ENCODE measurements at regions not wholly inside any gene's neighbourhood (a gene's known extent, or its start where the extent isn't known, plus 50 kb on each side); places are given as distances from the start of the nearest gene placed in this dataset.

DNA sequence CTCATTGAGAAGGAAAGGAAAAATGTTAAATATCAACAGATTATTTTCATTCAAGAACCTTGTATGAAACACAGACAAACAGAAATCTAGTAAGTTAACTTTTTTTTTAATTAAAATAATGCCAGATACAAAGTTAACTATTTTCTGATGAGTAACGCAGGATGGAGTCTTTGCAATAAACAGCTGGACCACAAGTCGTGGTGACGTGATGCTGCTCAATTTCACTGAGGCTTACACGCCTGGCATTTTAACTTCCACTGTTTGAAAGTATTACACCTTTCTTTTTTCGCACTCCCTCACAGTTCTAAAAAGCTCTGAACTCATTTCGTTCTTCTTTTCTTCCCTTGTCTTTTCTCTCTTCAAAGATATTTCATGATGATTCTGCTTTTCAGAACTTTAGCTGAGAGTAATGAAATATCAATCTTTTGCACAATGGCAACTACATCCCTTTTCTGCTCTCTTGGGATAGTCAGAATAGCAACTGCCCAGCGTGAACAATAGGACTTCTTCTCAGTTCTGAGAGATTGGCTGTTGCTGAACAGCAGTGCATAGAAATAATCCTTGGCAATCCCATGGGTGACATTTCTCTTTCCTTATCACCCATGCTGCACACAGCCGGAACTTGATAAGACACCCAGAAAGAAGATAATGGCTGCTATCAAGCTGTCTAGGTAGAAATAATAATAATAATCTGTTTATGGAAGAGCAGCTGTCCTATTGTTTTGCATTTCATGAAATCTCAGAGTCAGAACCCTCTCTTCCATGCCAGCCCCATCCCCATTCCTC, 160.5 kb downstream of the BTG1 start:
- Histone ChIP-seq H3K4me3 (replicated peaks; ENCODE audit: low read depth, low read length) (no peak overlapping the region), H3K36me3 (ENCODE audit: control insufficient read depth, insufficient read depth, low read length) (no peaks in the 10 kb centered on the region), H3K27me3 (replicated peaks; ENCODE audit: control insufficient read depth, insufficient read depth, low read length) (no peaks in the 10 kb centered on the region)
- TF ChIP-seq, protein P1, sequence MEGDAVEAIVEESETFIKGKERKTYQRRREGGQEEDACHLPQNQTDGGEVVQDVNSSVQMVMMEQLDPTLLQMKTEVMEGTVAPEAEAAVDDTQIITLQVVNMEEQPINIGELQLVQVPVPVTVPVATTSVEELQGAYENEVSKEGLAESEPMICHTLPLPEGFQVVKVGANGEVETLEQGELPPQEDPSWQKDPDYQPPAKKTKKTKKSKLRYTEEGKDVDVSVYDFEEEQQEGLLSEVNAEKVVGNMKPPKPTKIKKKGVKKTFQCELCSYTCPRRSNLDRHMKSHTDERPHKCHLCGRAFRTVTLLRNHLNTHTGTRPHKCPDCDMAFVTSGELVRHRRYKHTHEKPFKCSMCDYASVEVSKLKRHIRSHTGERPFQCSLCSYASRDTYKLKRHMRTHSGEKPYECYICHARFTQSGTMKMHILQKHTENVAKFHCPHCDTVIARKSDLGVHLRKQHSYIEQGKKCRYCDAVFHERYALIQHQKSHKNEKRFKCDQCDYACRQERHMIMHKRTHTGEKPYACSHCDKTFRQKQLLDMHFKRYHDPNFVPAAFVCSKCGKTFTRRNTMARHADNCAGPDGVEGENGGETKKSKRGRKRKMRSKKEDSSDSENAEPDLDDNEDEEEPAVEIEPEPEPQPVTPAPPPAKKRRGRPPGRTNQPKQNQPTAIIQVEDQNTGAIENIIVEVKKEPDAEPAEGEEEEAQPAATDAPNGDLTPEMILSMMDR (IDR thresholded peaks at IDR 0.05; ENCODE audit: insufficient read depth, low read length, poor library complexity, severe bottlenecking): no peak
- DNase-seq (ENCODE audit: extremely low read depth, insufficient read length): no peak

DNA sequence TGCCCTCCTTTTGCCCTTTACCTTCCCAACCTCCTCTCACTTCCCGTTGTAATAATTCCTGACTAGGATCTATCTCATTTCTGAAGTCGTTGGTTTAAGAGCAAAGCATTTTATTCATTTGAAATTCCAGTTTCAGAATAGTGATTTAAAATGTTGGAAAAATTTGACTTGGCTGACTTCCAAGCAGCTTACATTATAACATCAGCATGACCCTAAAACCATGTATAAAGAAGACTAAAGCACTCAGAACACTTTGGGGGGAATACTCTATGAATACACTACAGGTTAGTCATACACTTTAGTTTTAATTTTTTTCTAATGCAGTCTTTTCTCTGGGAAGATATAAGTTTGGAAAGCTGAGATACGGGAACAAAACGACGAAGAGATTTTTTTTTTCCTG, 161.1 kb downstream of the BTG1 start:
- H3K36me3 ChIP-seq (ENCODE audit: control insufficient read depth, insufficient read depth, low read length): no peaks in the 10 kb centered on the region
- H3K4me3 ChIP-seq (replicated peaks; ENCODE audit: low read depth, low read length): no peak overlapping the region
- DNase-seq (ENCODE audit: extremely low read depth, insufficient read length): no peak
- TF ChIP-seq, protein P1 (IDR thresholded peaks at IDR 0.05; ENCODE audit: insufficient read depth, low read length, poor library complexity, severe bottlenecking): no peak
- no peaks in the 10 kb centered on the region for H3K27me3 ChIP-seq (replicated peaks; ENCODE audit: control insufficient read depth, insufficient read depth, low read length)

DNA sequence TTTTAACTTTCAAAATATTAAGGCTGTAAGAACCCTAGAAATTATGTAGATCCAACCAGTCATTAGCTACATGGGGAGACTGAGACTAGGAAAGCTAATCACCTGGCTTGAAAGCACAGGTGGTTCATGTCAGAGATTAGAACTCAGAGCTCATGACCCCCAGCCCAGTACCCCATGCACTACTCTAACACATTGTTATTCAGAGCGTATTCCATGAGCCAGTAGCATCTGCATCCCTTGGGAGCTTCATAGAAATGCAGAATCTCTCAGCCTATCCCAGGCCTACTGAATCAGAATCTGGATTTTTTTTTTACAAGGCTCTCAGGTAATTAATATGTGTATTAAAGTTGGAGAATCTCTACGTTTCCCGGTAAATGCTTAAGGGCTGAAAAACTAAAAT, 161.7 kb downstream of the BTG1 start:
- no peak for DNase-seq (ENCODE audit: extremely low read depth, insufficient read length)
- TF ChIP-seq, protein P1 (IDR thresholded peaks at IDR 0.05; ENCODE audit: insufficient read depth, low read length, poor library complexity, severe bottlenecking): no peak
- no peak overlapping the region for H3K4me3 ChIP-seq (replicated peaks; ENCODE audit: low read depth, low read length)
- H3K27me3 ChIP-seq (replicated peaks; ENCODE audit: control insufficient read depth, insufficient read depth, low read length): no peaks in the 10 kb centered on the region
- H3K36me3 ChIP-seq (ENCODE audit: control insufficient read depth, insufficient read depth, low read length): no peaks in the 10 kb centered on the region

DNA sequence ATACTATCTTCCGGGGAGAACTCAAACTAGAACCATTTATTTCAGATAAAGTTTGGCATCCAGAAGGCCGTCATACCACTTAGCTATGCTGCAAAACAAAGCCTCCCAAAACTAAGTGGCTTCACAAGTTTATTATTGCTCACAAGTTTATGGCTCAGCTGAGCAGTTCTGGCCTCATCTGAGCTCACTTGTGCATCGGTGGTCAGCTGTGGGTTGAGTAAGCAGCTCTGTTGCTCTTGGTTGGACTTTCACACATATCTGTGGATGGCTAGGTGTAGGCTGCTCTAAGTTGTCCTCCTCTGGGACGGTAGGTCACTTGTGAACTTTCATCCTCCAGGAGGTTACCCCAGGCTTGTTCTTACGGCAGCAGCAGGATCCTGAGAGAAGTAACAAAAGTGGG, 162.7 kb downstream of the BTG1 start:
- TF ChIP-seq, protein P1 (IDR thresholded peaks at IDR 0.05; ENCODE audit: insufficient read depth, low read length, poor library complexity, severe bottlenecking): no peak
- Histone ChIP-seq H3K27me3 (replicated peaks; ENCODE audit: control insufficient read depth, insufficient read depth, low read length) (no peaks in the 10 kb centered on the region), H3K4me3 (replicated peaks; ENCODE audit: low read depth, low read length) (no peak overlapping the region), H3K36me3 (ENCODE audit: control insufficient read depth, insufficient read depth, low read length) (no peaks in the 10 kb centered on the region)
- DNase-seq (ENCODE audit: extremely low read depth, insufficient read length): no peak

DNA sequence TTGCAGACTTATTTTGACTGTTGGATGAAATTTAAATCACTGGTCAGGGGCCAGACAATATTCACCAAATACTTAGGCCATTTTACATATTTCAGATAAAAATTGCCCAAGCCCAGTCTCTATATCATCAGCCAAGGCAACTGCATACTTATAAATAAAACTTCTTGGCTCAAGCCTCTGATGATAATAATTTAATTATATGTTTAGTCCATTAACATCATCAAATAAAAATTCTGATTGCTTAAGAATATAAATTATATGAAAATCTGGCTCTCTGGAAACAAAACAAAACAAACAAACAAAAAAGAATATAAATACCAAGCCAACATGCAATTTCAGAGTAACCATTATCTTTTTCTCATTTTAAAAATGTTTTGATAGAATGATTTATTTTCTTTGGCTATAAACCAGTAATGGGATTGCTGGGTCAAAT, 165.2 kb downstream of the BTG1 start:
- Histone ChIP-seq H3K4me3 (replicated peaks; ENCODE audit: low read depth, low read length) (no peak overlapping the region), H3K36me3 (ENCODE audit: control insufficient read depth, insufficient read depth, low read length) (no peaks in the 10 kb centered on the region), H3K27me3 (replicated peaks; ENCODE audit: control insufficient read depth, insufficient read depth, low read length) (no peaks in the 10 kb centered on the region)
- no peak for DNase-seq (ENCODE audit: extremely low read depth, insufficient read length)
- TF ChIP-seq, protein P1 (IDR thresholded peaks at IDR 0.05; ENCODE audit: insufficient read depth, low read length, poor library complexity, severe bottlenecking): no peak

All from GM06990 (cell line).